8988T (cell line): ENCODE measurements at regions not wholly inside any gene's neighbourhood (a gene's known extent, or its start where the extent isn't known, plus 50 kb on each side); places are given as distances from the start of the nearest gene placed in this dataset.

Experiments
- DNase-seq: peaks from one replicate; pipeline ENCODE4 v3.0.0; 2011

- DNase-seq, result no peak
Measured at GRCh38 chr9:80399606-80400005, 827.8 kb downstream of the TLE4 start.

- DNase-seq, result no peak
Measured at GRCh38 chr9:80387828-80388227, 816.1 kb downstream of the TLE4 start.

- no peak for DNase-seq
Measured at GRCh38 chr9:80385246-80385645, 813.5 kb downstream of the TLE4 start.

- no peak for DNase-seq
Measured at GRCh38 chr9:80383331-80383730, 811.6 kb downstream of the TLE4 start.

- no peak for DNase-seq
Measured at GRCh38 chr9:80382211-80382891, 810.6 kb downstream of the TLE4 start.

GRCh38 chr9:80380301-80380700, 808.5 kb downstream of the TLE4 start:
- no peak for DNase-seq

- no peak for DNase-seq
Measured at GRCh38 chr9:80378669-80379293, 807.0 kb downstream of the TLE4 start.

- DNase-seq, result no peak
Measured at GRCh38 chr9:80376180-80376579, 804.4 kb downstream of the TLE4 start.

- DNase-seq, result no peak
Measured at GRCh38 chr9:80375477-80375876, 803.7 kb downstream of the TLE4 start.

- no peak for DNase-seq
Measured at GRCh38 chr9:80369641-80370040, 797.9 kb downstream of the TLE4 start.

- DNase-seq, result no peak
Measured at GRCh38 chr9:80366626-80367025, 794.9 kb downstream of the TLE4 start.

- no peak for DNase-seq
Measured at GRCh38 chr9:80359941-80360881, 788.4 kb downstream of the TLE4 start.

GRCh38 chr9:80359291-80359690, 787.5 kb downstream of the TLE4 start:
- DNase-seq, result no peak

GRCh38 chr9:80352967-80353366, 781.2 kb downstream of the TLE4 start:
- no peak for DNase-seq

GRCh38 chr9:80351612-80352011, 779.8 kb downstream of the TLE4 start:
- no peak for DNase-seq

GRCh38 chr9:80326105-80326504, 754.3 kb downstream of the TLE4 start:
- no peak for DNase-seq

GRCh38 chr9:80320916-80321315, 749.2 kb downstream of the TLE4 start:
- DNase-seq, result no peak

GRCh38 chr9:80320480-80320879, 748.7 kb downstream of the TLE4 start:
- DNase-seq, result no peak

GRCh38 chr9:80305136-80305535, 733.4 kb downstream of the TLE4 start:
- no peak for DNase-seq

- no peak for DNase-seq
Measured at GRCh38 chr9:80294955-80295354, 723.2 kb downstream of the TLE4 start.

GRCh38 chr9:80294318-80294717, 722.6 kb downstream of the TLE4 start:
- DNase-seq, result no peak

- DNase-seq, result no peak
Measured at GRCh38 chr9:80292231-80292630, 720.5 kb downstream of the TLE4 start.

- no peak for DNase-seq
Measured at GRCh38 chr9:80285326-80285725, 713.6 kb downstream of the TLE4 start.

- DNase-seq, result no peak
Measured at GRCh38 chr9:80282766-80283165, 711.0 kb downstream of the TLE4 start.
